ENCODE measurements at regions not wholly inside any gene's neighbourhood (a gene's known extent, or its start where the extent isn't known, plus 50 kb on each side); places are given as distances from the start of the nearest gene placed in this dataset.
"Not testable (repeated sequence)": the region's sequence is repeated elsewhere in the genome, so short reads cannot be mapped to it uniquely, and the experiment has no call there.

- not testable (repeated sequence) for DNase-seq (ENCODE audit: low spot score)
Observed at GRCh38 chr13:59292240-59292639, 871.5 kb downstream of the DIAPH3 start.

GRCh38 chr13:59299584-59299983 lies 864.1 kb downstream of the DIAPH3 start:
- no peak for DNase-seq (ENCODE audit: low spot score)

GRCh38 chr13:59300355-59301173 lies 863.2 kb downstream of the DIAPH3 start:
- no peak for DNase-seq (ENCODE audit: low spot score)

GRCh38 chr13:59301174-59301567 lies 862.6 kb downstream of the DIAPH3 start:
- no peak for DNase-seq (ENCODE audit: low spot score)

- no peak for DNase-seq (ENCODE audit: low spot score)
Observed at GRCh38 chr13:59303433-59303832, 860.3 kb downstream of the DIAPH3 start.

- DNase-seq (ENCODE audit: low spot score): no peak
Observed at GRCh38 chr13:59304596-59304995, 859.1 kb downstream of the DIAPH3 start.

GRCh38 chr13:59305896-59306295 lies 857.8 kb downstream of the DIAPH3 start:
- no peak for DNase-seq (ENCODE audit: low spot score)

- no peak for DNase-seq (ENCODE audit: low spot score)
Observed at GRCh38 chr13:59312776-59313175, 851.0 kb downstream of the DIAPH3 start.

GRCh38 chr13:59318320-59318930 lies 845.3 kb downstream of the DIAPH3 start:
- peak; percentile 82 for DNase-seq (ENCODE audit: low spot score)

GRCh38 chr13:59319276-59319675 lies 844.5 kb downstream of the DIAPH3 start:
- DNase-seq (ENCODE audit: low spot score): no peak

GRCh38 chr13:59320021-59320420 lies 843.7 kb downstream of the DIAPH3 start:
- DNase-seq (ENCODE audit: low spot score): no peak

- DNase-seq (ENCODE audit: low spot score): not testable (repeated sequence)
Observed at GRCh38 chr13:59324401-59324800, 839.3 kb downstream of the DIAPH3 start.

- DNase-seq (ENCODE audit: low spot score): no peak
Observed at GRCh38 chr13:59326717-59327116, 837.0 kb downstream of the DIAPH3 start.

- DNase-seq (ENCODE audit: low spot score): no peak
Observed at GRCh38 chr13:59330764-59331163, 833.0 kb downstream of the DIAPH3 start.

- DNase-seq (ENCODE audit: low spot score): no peak
Observed at GRCh38 chr13:59332966-59333365, 830.8 kb downstream of the DIAPH3 start.

- DNase-seq (ENCODE audit: low spot score): no peak
Observed at GRCh38 chr13:59337070-59337469, 826.7 kb downstream of the DIAPH3 start.

- no peak for DNase-seq (ENCODE audit: low spot score)
Observed at GRCh38 chr13:59340151-59340550, 823.6 kb downstream of the DIAPH3 start.

GRCh38 chr13:59340581-59340980 lies 823.1 kb downstream of the DIAPH3 start:
- no peak for DNase-seq (ENCODE audit: low spot score)

GRCh38 chr13:59342400-59342799 lies 821.3 kb downstream of the DIAPH3 start:
- no peak for DNase-seq (ENCODE audit: low spot score)

GRCh38 chr13:59343132-59343531 lies 820.6 kb downstream of the DIAPH3 start:
- no peak for DNase-seq (ENCODE audit: low spot score)

- DNase-seq (ENCODE audit: low spot score): no peak
Observed at GRCh38 chr13:59343993-59344822, 819.5 kb downstream of the DIAPH3 start.

GRCh38 chr13:59345311-59345710 lies 818.4 kb downstream of the DIAPH3 start:
- no peak for DNase-seq (ENCODE audit: low spot score)

Measured in HT-29 (cell line).